ENCODE measurements at regions not wholly inside any gene's neighbourhood (a gene's known extent, or its start where the extent isn't known, plus 50 kb on each side); places are given as distances from the start of the nearest gene placed in this dataset.
"Not testable (repeated sequence)": the region's sequence is repeated elsewhere in the genome, so short reads cannot be mapped to it uniquely, and the experiment has no call there.

- no peak for DNase-seq (ENCODE audit: low read depth in 2 of 2)
Observed at GRCh38 chr18:42473611-42474010, 518.6 kb downstream of the PIK3C3 start.

GRCh38 chr18:42474577-42474976, 519.5 kb downstream of the PIK3C3 start:
- DNase-seq (ENCODE audit: low read depth in 2 of 2): no peak

GRCh38 chr18:42475157-42475556, 520.1 kb downstream of the PIK3C3 start:
- no peak for DNase-seq (ENCODE audit: low read depth in 2 of 2)

GRCh38 chr18:42477267-42477666, 522.2 kb downstream of the PIK3C3 start:
- DNase-seq (ENCODE audit: low read depth in 2 of 2): no peak

- no peak for DNase-seq (ENCODE audit: low read depth in 2 of 2)
Observed at GRCh38 chr18:42480441-42480840, 525.4 kb downstream of the PIK3C3 start.

- no peak for DNase-seq (ENCODE audit: low read depth in 2 of 2)
Observed at GRCh38 chr18:42484648-42485047, 529.6 kb downstream of the PIK3C3 start.

- DNase-seq (ENCODE audit: low read depth in 2 of 2): no peak
Observed at GRCh38 chr18:42486271-42486670, 531.2 kb downstream of the PIK3C3 start.

GRCh38 chr18:42508683-42509296, 553.8 kb downstream of the PIK3C3 start:
- DNase-seq (ENCODE audit: low read depth in 2 of 2): no peak

GRCh38 chr18:42509750-42510415, 554.8 kb downstream of the PIK3C3 start:
- no peak for DNase-seq (ENCODE audit: low read depth in 2 of 2)

- DNase-seq (ENCODE audit: low read depth in 2 of 2): no peak
Observed at GRCh38 chr18:42510540-42510939, 555.5 kb downstream of the PIK3C3 start.

GRCh38 chr18:42513441-42513840, 558.4 kb downstream of the PIK3C3 start:
- DNase-seq (ENCODE audit: low read depth in 2 of 2): no peak

- no peak for DNase-seq (ENCODE audit: low read depth in 2 of 2)
Observed at GRCh38 chr18:42514512-42514911, 559.5 kb downstream of the PIK3C3 start.

- no peak for DNase-seq (ENCODE audit: low read depth in 2 of 2)
Observed at GRCh38 chr18:42517896-42518295, 562.9 kb downstream of the PIK3C3 start.

GRCh38 chr18:42518331-42518730, 563.3 kb downstream of the PIK3C3 start:
- DNase-seq (ENCODE audit: low read depth in 2 of 2): not testable (repeated sequence)

GRCh38 chr18:42520138-42520537, 565.1 kb downstream of the PIK3C3 start:
- no peak for DNase-seq (ENCODE audit: low read depth in 2 of 2)

- DNase-seq (ENCODE audit: low read depth in 2 of 2): no peak
Observed at GRCh38 chr18:42525905-42526304, 570.9 kb downstream of the PIK3C3 start.

GRCh38 chr18:42527766-42528165, 572.7 kb downstream of the PIK3C3 start:
- no peak for DNase-seq (ENCODE audit: low read depth in 2 of 2)

GRCh38 chr18:42530276-42530675, 575.2 kb downstream of the PIK3C3 start:
- DNase-seq (ENCODE audit: low read depth in 2 of 2): no peak

- DNase-seq (ENCODE audit: low read depth in 2 of 2): no peak
Observed at GRCh38 chr18:42532119-42532518, 577.1 kb downstream of the PIK3C3 start.

GRCh38 chr18:42533009-42533575, 578.1 kb downstream of the PIK3C3 start:
- DNase-seq (ENCODE audit: low read depth in 2 of 2): no peak

GRCh38 chr18:42533616-42534015, 578.6 kb downstream of the PIK3C3 start:
- no peak for DNase-seq (ENCODE audit: low read depth in 2 of 2)

GRCh38 chr18:42534313-42534712, 579.3 kb downstream of the PIK3C3 start:
- DNase-seq (ENCODE audit: low read depth in 2 of 2): no peak

- DNase-seq (ENCODE audit: low read depth in 2 of 2): no peak
Observed at GRCh38 chr18:42536442-42536841, 579.0 kb downstream of the RIT2 start.
